NCI-H2196 treated with DMSO at 0.1 percent for 48 hours (cell line): ENCODE measurements at regions not wholly inside any gene's neighbourhood (a gene's known extent, or its start where the extent isn't known, plus 50 kb on each side); places are given as distances from the start of the nearest gene placed in this dataset.

Experiments
- DNase-seq: peaks from one replicate; lab custom pipeline; 2025; ENCODE audit not compliant: unreplicated experiment; lab: John Stamatoyannopoulos, UW

GRCh38 chr11:109745996-109746625 is 324.1 kb downstream of the C11orf87 start:
- no peak for DNase-seq

- DNase-seq, result no peak
Measured at GRCh38 chr11:109747839-109748238, 325.8 kb downstream of the C11orf87 start.

GRCh38 chr11:109749476-109749875 is 327.5 kb downstream of the C11orf87 start:
- no peak for DNase-seq

- no peak for DNase-seq
Measured at GRCh38 chr11:109750964-109751363, 329.0 kb downstream of the C11orf87 start.

- DNase-seq, result no peak
Measured at GRCh38 chr11:109752212-109752825, 330.3 kb downstream of the C11orf87 start.

GRCh38 chr11:109756521-109756920 is 334.5 kb downstream of the C11orf87 start:
- DNase-seq, result no peak

GRCh38 chr11:109756951-109757350 is 335.0 kb downstream of the C11orf87 start:
- DNase-seq, result no peak

GRCh38 chr11:109762546-109762945 is 330.6 kb upstream of the ZC3H12C start:
- DNase-seq, result no peak

GRCh38 chr11:109765709-109766311 is 327.4 kb upstream of the ZC3H12C start:
- no peak for DNase-seq

- DNase-seq, result no peak
Measured at GRCh38 chr11:109769858-109770257, 323.3 kb upstream of the ZC3H12C start.

GRCh38 chr11:109770323-109770722 is 322.9 kb upstream of the ZC3H12C start:
- no peak for DNase-seq

GRCh38 chr11:109772892-109773291 is 320.3 kb upstream of the ZC3H12C start:
- DNase-seq, result no peak

- no peak for DNase-seq
Measured at GRCh38 chr11:109775686-109776085, 317.5 kb upstream of the ZC3H12C start.

- no peak for DNase-seq
Measured at GRCh38 chr11:109783014-109783413, 310.2 kb upstream of the ZC3H12C start.

- no peak for DNase-seq
Measured at GRCh38 chr11:109783840-109784239, 309.4 kb upstream of the ZC3H12C start.

GRCh38 chr11:109784536-109784935 is 308.7 kb upstream of the ZC3H12C start:
- DNase-seq, result no peak

- no peak for DNase-seq
Measured at GRCh38 chr11:109785198-109785597, 308.0 kb upstream of the ZC3H12C start.

- no peak for DNase-seq
Measured at GRCh38 chr11:109785714-109786113, 307.5 kb upstream of the ZC3H12C start.

GRCh38 chr11:109788948-109789490 is 304.2 kb upstream of the ZC3H12C start:
- DNase-seq, result no peak

GRCh38 chr11:109789901-109790300 is 303.3 kb upstream of the ZC3H12C start:
- no peak for DNase-seq

GRCh38 chr11:109791337-109791736 is 301.9 kb upstream of the ZC3H12C start:
- DNase-seq, result no peak

GRCh38 chr11:109794501-109794900 is 298.7 kb upstream of the ZC3H12C start:
- DNase-seq, result no peak
